Urothelium cell line (cell line): ENCODE measurements at regions not wholly inside any gene's neighbourhood (a gene's known extent, or its start where the extent isn't known, plus 50 kb on each side); places are given as distances from the start of the nearest gene placed in this dataset.

ENCODE experiments used
- DNase-seq: peaks from one replicate; pipeline ENCODE4 v3.0.0; 2011; ENCODE audit warnings: low spot score, mixed read lengths
- FAIRE-seq: peaks from 2 replicates; lab custom pipeline; 2011; peaks lifted over from hg19 to GRCh38; lab: Jason Lieb, UNC

- FAIRE-seq: no peak
- DNase-seq: no peak
These were observed 235.1 kb downstream of the BUD13 start for GRCh38 chr11:116537709-116538108.

- FAIRE-seq: no peak
- DNase-seq: no peak
These were observed 235.7 kb downstream of the BUD13 start for GRCh38 chr11:116537121-116537520.

- no peak for FAIRE-seq
- no peak for DNase-seq
These were observed 236.4 kb downstream of the BUD13 start for GRCh38 chr11:116536416-116536815.

- DNase-seq (no peak), FAIRE-seq (no peak)
These were observed 236.8 kb downstream of the BUD13 start for GRCh38 chr11:116535994-116536393.

- no peak for DNase-seq
- no peak for FAIRE-seq
These were observed 237.7 kb downstream of the BUD13 start for GRCh38 chr11:116535120-116535519.

GRCh38 chr11:116534270-116534975 lies 238.4 kb downstream of the BUD13 start:
- no peak for FAIRE-seq
- DNase-seq: no peak

GRCh38 chr11:116533186-116533825 lies 239.5 kb downstream of the BUD13 start:
- FAIRE-seq: peak; percentile 30
- DNase-seq: no peak

- no peak for DNase-seq
- no peak for FAIRE-seq
These were observed 240.7 kb downstream of the BUD13 start for GRCh38 chr11:116532066-116532465.

GRCh38 chr11:116530705-116531104 lies 242.1 kb downstream of the BUD13 start:
- DNase-seq (no peak), FAIRE-seq (no peak)

- FAIRE-seq: no peak
These were observed 243.5 kb downstream of the BUD13 start for GRCh38 chr11:116529271-116529670.

GRCh38 chr11:116527180-116527991 lies 245.4 kb downstream of the BUD13 start:
- no peak for FAIRE-seq
- no peak for DNase-seq

More at GRCh38 chr11:116529271-116529670, 243.5 kb downstream of the BUD13 start:
- DNase-seq: no peak

GRCh38 chr11:116525961-116526495 lies 246.8 kb downstream of the BUD13 start:
- no peak for FAIRE-seq
- DNase-seq: no peak

- DNase-seq: no peak
- FAIRE-seq: no peak
These were observed 253.3 kb downstream of the BUD13 start for GRCh38 chr11:116519499-116519898.

- DNase-seq: no peak
- no peak for FAIRE-seq
These were observed 254.6 kb downstream of the BUD13 start for GRCh38 chr11:116518141-116518540.

GRCh38 chr11:116517584-116517983 lies 255.2 kb downstream of the BUD13 start:
- FAIRE-seq: no peak
- no peak for DNase-seq

GRCh38 chr11:116517077-116517476 lies 255.7 kb downstream of the BUD13 start:
- DNase-seq: no peak
- FAIRE-seq: no peak

GRCh38 chr11:116515664-116516184 lies 257.1 kb downstream of the BUD13 start:
- no peak for DNase-seq

GRCh38 chr11:116513894-116514293 lies 258.9 kb downstream of the BUD13 start:
- DNase-seq: no peak
- FAIRE-seq: no peak

More at GRCh38 chr11:116515664-116516184, 257.1 kb downstream of the BUD13 start:
- FAIRE-seq: peak; percentile 23

GRCh38 chr11:116513278-116513823 lies 259.4 kb downstream of the BUD13 start:
- no peak for FAIRE-seq
- DNase-seq: no peak

- no peak for FAIRE-seq
- DNase-seq: no peak
These were observed 259.9 kb downstream of the BUD13 start for GRCh38 chr11:116512841-116513240.

- DNase-seq (no peak), FAIRE-seq (no peak)
These were observed 261.1 kb downstream of the BUD13 start for GRCh38 chr11:116511684-116512083.
